ENCODE measurements at regions not wholly inside any gene's neighbourhood (a gene's known extent, or its start where the extent isn't known, plus 50 kb on each side); places are given as distances from the start of the nearest gene placed in this dataset.

GRCh38 chr17:73982871-73983270 lies 220.6 kb upstream of the RPL38 start:
- no peak for DNase-seq

GRCh38 chr17:73983621-73984400 lies 219.7 kb upstream of the RPL38 start:
- DNase-seq = peak in 1 of 56 donors; percentile 11

DNA sequence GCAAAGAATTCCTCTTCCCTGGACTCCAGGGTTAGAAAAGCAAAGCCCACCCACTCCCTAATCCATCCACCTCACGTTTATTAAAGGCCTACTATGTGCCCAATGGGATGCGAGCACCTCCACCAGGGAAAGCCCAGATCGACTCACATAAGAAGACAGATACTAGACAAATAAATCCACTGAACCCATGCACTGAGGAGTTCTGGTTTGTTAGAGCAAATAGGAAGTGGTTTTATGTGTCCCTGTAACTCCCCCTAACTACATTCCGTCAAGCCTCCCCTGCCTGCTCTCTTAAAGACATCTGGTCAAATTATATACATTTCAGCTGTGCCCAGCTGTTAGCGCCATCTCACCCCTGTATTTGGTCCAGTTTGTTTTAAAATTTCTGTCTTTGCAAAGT lies 218.5 kb upstream of the RPL38 start:
- DNase-seq = no peak

DNA sequence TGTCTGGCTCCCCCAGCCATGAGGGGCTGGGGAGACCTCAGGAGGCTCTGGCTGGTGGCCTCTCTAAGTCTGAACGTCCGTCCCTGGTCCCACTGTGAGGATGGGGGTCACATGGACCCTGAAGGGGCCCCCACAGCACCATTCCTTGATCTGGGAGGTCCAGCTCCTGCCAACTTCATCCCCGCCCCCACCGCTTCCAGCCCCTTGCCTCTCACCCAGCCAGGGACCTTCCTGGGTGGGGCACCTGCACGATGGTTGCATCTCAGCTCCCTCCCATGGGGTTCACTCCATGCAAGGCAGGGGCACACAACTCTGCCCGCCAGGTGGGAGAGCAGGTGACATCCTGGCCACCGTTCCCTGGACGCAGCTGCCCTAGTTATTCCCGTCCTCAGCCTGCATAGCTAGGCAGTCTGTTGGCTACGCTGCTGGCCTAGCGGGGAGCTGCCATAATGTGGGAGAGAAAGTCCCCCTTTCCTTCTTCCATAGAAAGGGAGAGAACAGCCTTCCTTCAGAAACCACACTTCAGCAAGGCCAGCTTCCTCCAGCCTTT lies 217.9 kb upstream of the RPL38 start:
- no peak for DNase-seq

DNA sequence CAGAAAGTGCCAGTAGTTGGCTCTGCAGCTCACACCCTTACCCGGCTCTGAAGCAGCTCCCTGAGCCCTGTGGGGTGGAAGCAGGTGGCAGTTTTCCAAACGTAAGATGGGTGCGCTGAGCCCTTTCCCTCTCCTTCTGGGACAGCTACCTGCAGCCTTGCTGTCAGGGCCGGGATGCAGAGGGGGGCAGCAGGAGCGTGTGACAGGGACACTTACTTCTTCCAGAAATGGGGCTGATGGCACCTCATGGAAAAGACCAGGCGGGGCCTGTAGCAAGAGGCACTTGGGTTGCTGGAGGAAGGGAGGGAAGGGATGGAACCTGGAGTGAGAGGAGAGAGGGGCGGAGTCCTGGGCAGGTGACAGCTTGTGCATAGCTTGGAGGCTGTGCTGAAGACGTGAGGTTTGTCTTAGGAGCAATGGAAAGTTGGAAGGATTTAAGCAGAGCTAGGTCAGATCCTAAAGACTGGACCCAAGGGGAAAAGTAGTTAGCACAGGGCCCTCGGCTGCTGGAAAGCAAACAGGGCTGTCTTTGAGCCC lies 216.8 kb upstream of the RPL38 start:
- no peak for DNase-seq

GRCh38 chr17:73987395-73987794 lies 216.1 kb upstream of the RPL38 start:
- no peak for DNase-seq

GRCh38 chr17:73987845-73988509 lies 215.5 kb upstream of the RPL38 start:
- DNase-seq = no peak

DNA sequence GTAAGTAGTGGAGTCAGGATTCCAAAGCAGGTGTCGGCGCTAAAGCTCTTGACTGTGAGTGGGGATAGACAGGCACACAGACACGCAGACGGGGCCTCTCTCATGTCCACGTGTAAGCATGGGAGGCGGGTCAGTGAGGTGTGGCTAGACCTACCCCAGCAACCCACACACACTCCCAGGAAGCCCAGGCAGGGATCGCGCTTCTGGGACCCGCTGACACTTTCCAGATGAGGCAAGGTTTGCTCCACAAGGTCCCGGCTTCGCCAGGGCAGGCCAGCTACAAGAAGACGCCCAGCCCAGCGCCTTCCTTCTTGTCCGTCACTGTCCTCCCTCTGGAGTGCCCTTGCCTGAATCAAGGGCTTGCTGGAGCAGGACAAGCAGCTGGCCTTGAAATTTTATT lies 213.8 kb upstream of the RPL38 start:
- no peak for DNase-seq

GRCh38 chr17:73990290-73990689 lies 213.2 kb upstream of the RPL38 start:
- no peak for DNase-seq

GRCh38 chr17:73991260-73991659 lies 212.2 kb upstream of the RPL38 start:
- no peak for DNase-seq

DNA sequence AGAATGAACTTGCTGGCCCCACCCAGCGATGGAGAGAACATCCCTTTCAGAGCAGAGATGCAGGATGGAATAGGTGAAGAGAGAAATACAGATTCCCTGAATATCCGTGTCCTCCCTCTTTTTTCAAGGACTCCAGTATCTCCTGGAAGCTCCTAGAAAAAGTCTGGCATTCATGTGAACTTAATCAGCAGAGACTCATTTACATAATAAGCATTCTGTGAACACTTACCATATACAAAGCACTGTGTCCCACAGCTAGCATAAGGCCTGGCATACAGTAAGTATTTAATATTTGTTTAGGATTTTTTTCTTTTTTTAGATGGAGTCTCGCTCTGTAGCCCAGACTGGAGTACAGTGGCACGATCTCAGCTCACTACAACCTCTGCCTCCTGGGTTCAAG lies 208.5 kb upstream of the RPL38 start:
- no peak for DNase-seq

- no peak for DNase-seq
Measured at GRCh38 chr17:73997059-73997458, 206.4 kb upstream of the RPL38 start.

- DNase-seq = no peak
Measured at GRCh38 chr17:73998249-73998648, 205.2 kb upstream of the RPL38 start.

DNA sequence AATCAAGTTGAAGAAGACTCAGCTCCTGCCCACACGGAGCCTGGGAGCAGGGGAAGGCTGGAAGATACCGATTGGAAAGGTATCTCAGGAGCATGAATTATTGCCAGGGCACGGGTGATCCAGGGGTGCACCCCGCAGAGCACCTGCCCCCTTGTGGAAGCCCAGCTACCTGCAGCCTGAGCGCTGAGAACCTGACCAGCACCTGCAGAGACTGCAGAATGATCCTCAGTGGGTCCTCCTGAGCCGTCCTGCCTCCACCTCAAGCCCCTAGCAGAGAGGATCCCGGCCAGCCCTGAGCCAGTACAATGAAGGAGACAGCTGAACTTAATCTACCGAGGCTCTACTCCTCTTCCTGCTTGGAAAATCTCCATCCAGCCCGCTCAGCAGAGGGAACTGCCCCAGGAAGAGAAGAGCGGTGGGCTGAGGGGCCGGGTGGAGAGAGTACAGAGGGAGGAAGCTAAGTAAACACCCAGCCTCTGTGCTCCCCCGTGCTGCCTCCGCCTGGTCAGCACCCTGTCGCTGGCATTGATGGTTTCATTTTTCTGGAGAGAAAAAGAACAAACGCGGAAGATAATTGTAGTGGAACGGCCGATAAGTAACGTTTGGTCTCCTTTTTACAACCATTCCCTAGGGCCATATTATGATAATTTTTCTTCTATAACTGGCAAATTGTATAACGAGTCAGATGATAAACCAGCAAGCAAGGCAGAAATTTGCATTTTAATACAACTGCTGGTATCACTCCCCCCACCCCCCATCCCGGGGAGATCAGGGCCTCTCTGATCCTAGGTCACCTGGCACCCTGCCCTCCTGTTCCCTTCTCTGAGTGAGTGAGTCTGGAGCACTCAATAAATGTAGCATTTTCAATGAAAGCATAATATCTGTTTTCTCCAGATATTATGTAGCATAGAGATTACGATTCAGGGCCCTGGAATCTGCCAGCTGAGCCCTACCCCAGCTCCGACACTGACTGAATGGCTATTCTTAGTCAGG lies 204.5 kb upstream of the RPL38 start:
- peak in 13 of 56 donors; percentile 1 to 54 (median 15) for DNase-seq

DNA sequence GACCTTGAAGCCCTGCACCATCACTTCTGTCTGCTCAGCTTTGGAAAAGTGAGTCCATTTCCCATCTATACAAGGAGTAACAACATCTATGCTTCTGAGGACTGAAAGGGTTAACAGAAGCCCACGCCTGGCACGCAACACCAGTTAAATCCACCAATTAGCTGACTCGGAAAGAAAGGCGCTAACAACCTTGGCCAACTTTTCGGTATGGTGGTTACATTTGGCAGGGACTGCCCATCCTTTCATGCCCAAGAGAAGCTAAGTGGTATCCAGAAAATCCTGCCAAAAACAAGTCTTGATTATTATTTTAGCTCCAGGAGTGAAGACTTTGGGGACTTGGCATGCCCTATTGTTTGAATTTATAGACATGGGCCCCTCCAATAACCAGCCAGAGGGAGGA lies 202.3 kb upstream of the RPL38 start:
- peak in 1 of 56 donors; percentile 11 for DNase-seq

DNA sequence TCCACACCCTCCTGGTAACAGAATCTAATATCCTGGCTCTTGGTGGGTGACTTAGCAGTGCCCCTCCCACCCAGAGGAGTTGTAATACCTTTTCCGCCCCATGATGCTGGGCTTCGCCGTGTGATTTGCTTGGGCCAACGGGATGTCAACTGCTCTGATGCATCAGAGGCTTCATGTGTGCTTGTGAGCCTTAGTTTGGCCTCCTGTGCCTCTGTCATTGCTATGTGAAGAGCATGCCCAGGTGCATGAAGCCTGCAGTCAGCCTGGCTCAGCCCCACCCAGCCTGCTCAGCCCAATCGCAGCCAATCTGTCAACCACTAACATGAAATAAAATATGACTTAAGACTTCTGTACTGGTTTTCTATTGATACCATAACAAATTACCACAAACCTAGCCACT lies 201.2 kb upstream of the RPL38 start:
- no peak for DNase-seq

GRCh38 chr17:74004056-74004455 lies 199.4 kb upstream of the RPL38 start:
- no peak for DNase-seq

- DNase-seq = no peak
Measured at GRCh38 chr17:74005790-74006189, 197.7 kb upstream of the RPL38 start.

- DNase-seq = no peak
Measured at GRCh38 chr17:74006371-74006770, 197.1 kb upstream of the RPL38 start.

DNA sequence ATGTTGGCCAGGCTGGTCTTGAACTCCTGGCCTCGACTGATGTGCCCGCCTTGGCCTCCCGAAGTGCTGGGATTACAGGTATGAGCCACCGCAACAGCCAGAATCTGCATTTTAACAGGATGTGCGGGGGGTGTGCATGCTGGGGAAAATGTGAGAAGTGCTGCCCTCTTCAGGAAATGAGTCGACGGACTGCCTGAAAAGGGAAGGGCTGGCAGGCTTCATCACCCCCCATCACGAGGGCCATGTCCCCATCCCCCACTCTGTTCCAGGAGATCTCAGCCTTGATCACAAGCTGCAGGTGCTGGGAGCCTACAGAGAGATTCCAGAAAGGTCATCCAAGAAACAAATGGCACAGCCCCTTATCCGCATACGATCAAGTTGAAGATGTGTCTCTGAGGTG lies 195.3 kb upstream of the RPL38 start:
- peak in 3 of 56 donors; percentile 3 to 28 (median 23) for DNase-seq

- no peak for DNase-seq
Measured at GRCh38 chr17:74009056-74009625, 194.3 kb upstream of the RPL38 start.
